HPDE6-E6E7 (cell line): ENCODE measurements at regions not wholly inside any gene's neighbourhood (a gene's known extent, or its start where the extent isn't known, plus 50 kb on each side); places are given as distances from the start of the nearest gene placed in this dataset.
"Not testable (repeated sequence)": the region's sequence is repeated elsewhere in the genome, so short reads cannot be mapped to it uniquely, and the experiment has no call there.

Source experiments
- DNase-seq: peaks from one replicate; pipeline ENCODE4 v3.0.0; 2011; ENCODE audit warnings: missing footprints; ENCODE audit errors: extremely low spot score

GRCh38 chr9:87199782-87200181 lies 252.5 kb upstream of the GAS1 start:
- DNase-seq = no peak

DNA sequence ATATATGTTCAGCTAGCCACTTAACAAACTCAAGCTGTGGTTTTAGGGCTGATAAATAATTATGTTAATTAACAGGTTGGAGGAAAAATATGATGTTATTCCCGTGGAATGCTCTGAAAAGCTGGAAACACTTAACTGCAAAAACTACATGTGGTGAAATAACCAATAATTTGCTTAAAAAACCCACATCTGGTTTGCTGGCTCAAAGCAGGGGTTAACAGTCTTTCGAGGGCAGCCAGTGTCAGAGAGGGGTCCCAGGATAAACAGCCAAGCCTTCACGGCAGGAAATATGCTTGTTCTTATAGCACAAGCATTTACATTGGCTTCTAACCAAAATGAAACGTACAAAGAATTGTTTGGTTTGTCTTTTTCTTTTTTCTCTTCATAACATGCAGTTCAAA lies 254.0 kb upstream of the GAS1 start:
- no peak for DNase-seq

DNA sequence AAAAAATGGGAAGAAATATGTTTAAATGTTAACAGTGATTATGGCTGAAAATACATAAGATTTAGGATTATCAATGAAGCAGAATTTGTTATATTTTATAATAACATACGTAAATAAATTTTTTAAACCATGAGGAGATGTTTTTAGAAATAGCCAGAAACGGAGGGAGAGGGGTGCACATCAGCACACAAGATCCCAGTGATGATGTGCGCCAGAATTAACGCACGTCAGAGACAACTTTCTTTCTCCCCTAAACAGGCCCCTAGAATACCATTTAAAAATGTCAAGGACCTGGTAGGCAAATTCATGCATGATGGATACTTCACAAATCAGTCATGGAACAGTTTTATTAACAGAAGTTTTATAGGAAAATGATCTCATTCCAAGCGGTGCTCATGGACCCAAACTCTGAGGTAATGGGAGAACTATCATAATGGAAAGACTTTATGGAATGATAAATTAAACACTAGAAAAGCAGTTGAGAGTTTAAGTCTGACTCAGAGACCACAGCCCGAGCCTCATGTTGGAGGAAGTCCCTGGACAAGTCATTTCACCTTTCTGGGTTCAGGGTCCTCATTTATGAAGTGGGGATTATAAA lies 258.9 kb upstream of the GAS1 start:
- DNase-seq = no peak

- not testable (repeated sequence) for DNase-seq
Measured at GRCh38 chr9:87210658-87211057, 263.4 kb upstream of the GAS1 start.

- no peak for DNase-seq
Measured at GRCh38 chr9:87211669-87212068, 264.4 kb upstream of the GAS1 start.

DNA sequence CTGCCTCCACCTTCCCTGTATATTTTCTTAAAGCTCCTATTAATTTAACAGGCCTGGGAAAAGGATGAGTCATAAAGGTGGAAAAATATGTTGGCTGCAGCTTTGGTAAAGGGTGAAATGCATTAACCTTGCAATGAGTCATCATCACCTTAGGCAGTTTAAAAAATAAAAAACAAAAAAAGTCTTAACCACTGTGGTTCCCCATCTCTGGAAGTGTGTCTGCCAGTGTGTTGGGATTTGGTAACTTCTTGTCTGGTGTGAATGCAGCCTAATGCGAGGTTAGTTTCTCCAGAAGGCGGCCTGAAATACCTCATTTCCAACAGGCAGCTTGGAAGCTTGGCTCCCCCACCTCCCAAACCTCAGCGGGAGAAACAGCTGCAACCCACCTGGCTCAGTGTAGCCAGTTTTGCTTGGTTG lies 265.3 kb upstream of the GAS1 start:
- DNase-seq = peak; percentile 60

GRCh38 chr9:87213948-87214347 lies 266.6 kb upstream of the GAS1 start:
- no peak for DNase-seq

DNA sequence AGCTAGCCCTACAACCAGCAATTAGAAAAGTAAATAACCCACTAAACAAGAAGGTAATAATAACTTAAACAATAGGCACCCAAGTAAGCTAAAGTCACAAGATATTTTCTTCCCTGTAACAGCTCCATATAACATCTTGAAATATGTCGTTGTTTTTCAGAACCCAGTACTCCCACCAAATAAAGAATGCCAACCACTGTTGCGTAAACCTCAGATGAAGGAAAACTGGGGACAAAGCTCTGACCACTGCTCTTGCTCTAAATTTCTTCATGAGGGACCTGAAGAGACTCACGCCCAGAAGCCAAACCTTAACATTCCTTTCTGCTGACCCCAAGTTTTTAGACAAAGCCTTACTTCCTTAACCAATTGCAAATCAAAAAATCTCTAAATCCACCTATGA lies 267.7 kb upstream of the GAS1 start:
- DNase-seq = no peak

- no peak for DNase-seq
Measured at GRCh38 chr9:87216036-87216435, 268.7 kb upstream of the GAS1 start.

GRCh38 chr9:87216897-87217455 lies 269.7 kb upstream of the GAS1 start:
- no peak for DNase-seq

GRCh38 chr9:87223392-87224246 lies 274.0 kb upstream of the DAPK1 start:
- DNase-seq = no peak

DNA sequence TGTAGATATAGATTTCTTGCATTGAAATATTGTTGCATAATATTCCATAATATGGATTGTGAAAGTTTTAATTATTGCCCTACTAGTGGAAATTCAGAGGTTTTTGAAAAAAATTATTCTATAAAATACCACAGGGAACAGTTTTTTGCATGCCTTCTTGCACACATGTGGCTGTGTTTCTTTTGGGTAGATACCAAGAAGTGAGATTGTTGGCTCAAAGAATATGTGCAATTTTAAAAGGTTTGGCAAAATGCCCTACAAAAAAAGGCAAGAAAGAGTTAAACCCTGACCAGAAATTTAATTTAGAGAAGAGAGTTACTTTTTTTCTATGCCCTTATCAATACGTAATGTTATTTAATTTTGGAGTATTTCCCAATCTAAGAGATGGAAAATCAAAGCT lies 270.8 kb upstream of the DAPK1 start:
- DNase-seq = no peak

- DNase-seq = no peak
Measured at GRCh38 chr9:87227456-87227855, 270.2 kb upstream of the DAPK1 start.

GRCh38 chr9:87229108-87229507 lies 268.6 kb upstream of the DAPK1 start:
- no peak for DNase-seq

DNA sequence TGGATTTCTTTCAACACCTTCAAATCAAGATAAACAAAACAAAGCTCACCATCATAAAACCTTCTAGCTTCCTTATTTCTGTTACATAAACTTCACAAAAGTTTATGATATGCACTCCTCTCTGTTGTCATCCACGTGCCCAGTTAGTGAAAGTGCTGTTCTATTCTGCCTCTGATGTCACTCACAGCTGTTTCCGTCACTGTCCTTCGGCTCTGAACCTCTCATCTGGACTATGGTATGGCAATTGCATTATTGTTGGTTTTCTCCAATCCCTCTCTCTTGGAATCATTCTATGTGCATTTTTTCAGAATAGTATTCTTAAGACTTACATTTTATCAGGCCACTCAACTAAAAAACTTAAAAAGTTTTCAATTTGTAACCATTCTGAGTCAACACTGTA lies 264.2 kb upstream of the DAPK1 start:
- DNase-seq = no peak

DNA sequence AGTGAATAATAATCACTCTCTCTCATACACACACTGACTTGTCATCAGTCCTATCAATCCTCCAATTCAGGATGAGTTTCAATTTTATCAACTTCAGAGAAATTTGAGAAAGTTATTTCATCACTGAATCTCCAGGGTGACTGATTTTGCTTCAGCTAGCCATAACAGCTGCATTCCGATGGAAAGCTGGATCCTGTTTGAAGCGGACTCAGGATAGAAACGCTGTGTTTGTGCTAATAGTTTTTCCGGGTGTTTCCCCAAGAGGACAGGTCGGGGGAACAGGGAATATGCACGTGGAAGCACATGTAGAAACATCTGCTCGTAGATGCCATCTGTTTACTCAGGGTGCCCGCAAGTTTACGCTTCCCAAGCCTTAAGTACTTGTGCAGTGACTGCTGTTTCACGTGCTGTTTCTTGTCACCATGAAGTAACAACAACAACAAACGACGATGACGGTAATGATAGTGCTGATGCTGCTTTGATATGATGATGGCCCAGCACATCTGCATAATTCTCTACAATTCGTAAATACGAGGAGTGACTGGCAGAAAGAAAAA lies 263.7 kb upstream of the DAPK1 start:
- DNase-seq = no peak

DNA sequence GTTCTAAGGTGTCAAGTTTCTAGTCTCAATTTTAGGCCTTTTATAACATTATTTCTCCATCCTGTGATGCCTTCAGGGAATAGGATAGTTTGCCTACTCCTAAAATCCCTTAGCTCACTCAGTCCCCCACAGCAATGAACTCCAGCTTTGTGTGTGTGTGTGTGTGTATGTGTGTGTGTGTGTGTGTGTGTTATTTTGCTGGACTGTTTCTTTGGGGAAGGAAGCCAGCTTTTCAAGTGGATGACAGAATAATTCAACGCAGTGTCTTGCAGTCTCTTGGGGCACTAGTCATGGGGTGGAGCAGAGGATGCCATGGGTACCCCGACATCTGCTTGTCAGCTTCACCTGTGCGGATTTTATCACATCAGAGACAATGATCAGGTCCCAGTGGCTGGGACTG lies 262.8 kb upstream of the DAPK1 start:
- DNase-seq = no peak

- DNase-seq = no peak
Measured at GRCh38 chr9:87236546-87236945, 261.1 kb upstream of the DAPK1 start.

DNA sequence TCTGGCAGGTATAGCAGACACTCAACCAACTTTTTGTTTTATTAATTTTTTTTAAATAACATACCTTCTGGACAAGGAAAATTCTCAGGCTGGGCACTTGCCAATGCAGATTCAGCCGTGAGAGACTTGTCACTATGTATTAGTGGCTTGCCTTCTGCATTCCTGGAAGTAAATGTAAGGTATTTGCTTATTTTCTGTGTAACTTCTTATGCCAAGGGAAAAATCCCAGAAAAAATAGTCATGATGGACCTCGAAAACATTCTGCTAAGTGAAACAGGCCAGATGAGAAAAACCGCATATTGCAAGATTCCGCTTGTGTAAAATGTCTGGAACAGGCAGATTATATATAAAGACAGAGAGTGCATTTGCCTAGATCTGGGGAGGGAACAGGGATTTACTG lies 260.3 kb upstream of the DAPK1 start:
- no peak for DNase-seq

DNA sequence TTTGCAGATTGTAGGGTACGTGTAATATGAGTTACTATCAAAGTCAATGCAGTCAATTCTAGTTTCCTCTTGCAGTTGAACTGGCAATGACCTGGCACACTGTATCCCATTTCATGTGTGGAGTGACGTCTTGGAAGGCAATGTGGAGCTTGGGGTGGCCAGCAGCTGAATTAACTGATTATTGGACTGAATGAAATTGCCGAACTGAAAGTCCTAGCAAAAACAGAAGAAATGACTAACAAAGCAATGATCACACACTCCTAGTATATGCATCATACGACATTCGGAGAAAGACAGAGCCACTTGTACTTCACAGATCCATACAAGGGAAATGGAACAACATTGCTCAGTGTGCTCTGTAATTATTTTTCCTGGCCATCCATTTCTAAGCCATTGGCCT lies 259.1 kb upstream of the DAPK1 start:
- DNase-seq = no peak

DNA sequence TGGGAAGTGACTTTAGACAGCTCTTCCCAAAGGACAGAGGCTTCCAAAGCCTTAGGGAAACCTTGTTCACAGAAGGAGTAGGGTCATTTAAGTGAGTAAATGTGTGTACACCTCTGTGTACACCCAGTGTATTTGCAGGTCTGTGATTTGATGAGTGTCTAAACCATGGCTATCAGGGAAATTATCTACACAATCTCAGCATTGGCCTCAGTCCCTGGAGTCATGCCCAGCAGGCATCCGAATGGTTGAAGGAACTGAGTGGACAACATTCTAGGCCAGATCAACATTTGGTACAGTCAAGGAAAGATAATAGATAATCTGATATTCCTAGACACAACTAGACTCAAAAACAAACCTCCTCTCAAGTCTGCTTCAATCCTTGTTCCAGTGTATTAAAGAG lies 258.4 kb upstream of the DAPK1 start:
- DNase-seq = no peak

DNA sequence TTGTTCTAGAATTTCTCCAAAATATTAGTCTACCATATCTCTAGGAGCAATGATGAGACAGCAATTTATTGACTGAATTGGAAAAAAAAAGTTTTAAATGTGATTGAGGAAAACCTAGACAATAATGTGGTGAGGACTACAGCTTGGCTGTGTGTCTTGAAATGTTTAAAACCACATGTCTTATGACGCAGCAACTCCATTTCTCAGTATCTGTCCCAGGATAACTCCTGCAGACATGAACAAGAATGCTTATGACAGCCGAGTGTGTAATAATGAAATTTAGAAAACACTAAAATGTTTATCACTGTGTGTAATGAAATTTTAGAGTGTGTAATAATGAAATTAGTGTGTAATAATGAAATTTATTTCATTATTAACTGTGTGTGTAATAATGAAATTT lies 254.1 kb upstream of the DAPK1 start:
- DNase-seq = no peak

DNA sequence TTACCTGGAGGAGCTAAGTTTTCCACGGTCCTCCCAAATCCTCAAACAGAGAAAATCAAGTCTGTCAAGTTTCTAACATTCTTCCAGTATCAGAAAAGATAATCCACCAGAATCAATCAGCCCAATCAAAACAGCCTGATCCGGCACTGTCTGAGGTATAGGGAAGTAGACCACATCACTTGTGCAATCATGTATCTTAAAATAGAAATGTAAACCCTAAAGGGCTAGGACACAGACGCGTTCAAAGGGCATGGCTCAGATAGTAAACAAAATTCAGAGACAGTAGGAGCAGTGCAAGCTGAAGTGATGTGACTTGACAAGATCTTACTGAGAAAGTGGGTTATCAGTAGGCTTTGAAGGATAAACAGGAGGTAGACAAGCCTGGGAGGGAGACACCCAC lies 252.4 kb upstream of the DAPK1 start:
- no peak for DNase-seq
